ENCODE measurements at regions not wholly inside any gene's neighbourhood (a gene's known extent, or its start where the extent isn't known, plus 50 kb on each side); places are given as distances from the start of the nearest gene placed in this dataset.
"Not testable (repeated sequence)": the region's sequence is repeated elsewhere in the genome, so short reads cannot be mapped to it uniquely, and the experiment has no call there.

GRCh38 chr2:161067846-161068350 lies 92.3 kb upstream of the TANK start:
- DNase-seq (ENCODE audit: low spot score) = no peak

GRCh38 chr2:161068670-161069069 lies 91.6 kb upstream of the TANK start:
- DNase-seq (ENCODE audit: low spot score) = no peak

DNA sequence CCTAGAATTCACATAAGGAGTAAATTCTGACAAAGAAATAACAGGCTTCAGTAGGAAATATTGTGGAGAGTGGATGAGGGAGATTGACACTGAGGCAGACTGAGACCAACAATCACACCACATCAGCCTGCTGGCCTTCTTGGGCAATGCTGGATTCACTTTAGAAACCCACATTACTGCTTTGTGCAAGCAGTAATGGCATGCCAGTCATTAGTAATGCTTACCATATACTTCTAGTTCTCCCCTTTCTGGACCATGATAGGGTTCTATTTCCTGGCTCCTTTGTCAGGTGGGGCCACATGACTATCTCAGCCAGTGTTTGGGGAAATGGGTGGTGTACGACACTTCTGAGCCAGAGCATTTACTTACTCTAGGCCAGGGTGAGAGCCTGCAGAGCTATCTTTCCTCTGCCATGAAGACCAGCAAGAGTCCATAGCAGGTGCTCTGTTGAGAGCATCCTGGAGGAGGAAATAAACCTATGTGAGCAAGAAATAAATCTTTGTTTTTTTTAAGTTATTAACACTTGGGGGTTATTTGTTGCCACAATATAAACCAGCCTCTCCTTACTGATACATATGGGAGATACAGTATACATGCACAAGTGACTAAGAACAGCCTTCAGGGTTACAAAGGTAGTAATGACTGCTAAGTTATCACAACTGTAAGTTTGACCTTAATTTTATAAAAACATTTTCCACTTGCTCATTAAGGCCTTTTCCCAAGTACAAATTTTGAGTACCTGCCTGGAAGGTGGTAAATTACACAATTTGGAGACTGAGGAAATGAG lies 89.3 kb upstream of the TANK start:
- DNase-seq (ENCODE audit: low spot score) = no peak

- not testable (repeated sequence) for DNase-seq (ENCODE audit: low spot score)
Measured at GRCh38 chr2:161072436-161072835, 87.8 kb upstream of the TANK start.

GRCh38 chr2:161075701-161076100 lies 84.5 kb upstream of the TANK start:
- DNase-seq (ENCODE audit: low spot score) = no peak

DNA sequence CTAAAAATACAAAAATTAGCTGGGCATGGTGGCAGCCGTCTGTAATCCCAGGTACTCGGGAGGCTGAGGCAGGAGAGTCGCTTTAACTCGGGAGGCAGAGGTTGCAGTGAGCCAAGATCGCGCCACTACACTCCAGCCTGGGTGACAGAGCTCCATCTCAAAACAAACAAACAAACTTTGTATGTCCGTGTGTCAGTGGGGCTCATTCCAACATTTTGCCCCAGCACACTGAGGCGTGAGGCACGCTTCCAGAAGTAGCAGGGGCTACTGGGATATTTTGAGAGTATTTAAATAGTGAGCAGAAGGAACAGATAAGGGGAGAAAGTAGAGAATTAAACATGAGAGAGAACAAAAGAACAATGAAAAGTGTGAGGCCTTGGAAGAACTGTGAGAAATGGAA lies 83.3 kb upstream of the TANK start:
- no peak for DNase-seq (ENCODE audit: low spot score)

DNA sequence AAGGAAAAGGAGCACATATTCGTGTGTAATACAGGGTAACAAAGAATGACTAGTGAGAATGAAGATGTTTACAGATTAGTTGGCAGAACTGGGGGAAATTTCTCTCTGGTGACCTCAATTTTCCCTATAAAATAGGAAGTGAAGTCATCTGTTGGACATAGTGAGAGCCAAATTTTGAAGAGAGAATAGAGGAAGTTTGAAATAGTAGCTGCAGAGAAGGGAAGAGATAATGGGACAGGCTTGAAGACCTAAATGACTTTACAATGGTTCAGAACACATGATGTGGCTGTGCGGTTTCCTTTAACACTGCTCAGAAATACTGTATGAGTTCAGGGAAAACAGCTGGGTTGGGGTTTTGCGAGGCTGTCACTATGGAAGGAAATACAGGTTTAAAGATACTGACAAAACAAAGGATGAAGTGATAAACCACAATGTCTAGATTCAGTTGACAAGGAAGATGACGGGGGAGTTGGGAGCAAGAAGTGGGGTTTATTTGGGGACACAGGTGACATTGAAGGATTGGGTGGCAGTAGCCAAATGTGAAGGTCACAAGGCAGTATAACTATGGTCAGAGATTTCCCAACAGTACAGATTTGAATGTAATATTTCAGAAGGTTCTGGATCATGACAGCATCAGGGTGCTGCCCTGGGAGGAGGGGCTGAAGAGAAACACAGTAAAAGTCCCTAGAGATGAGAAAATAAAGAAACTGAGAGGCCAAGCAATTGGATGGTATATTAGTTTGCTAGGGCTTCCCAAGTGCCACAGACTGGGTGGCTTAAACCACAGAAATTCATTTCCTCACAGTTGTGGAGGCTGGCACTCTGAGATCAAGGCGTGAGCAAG lies 82.6 kb upstream of the TANK start:
- no peak for DNase-seq (ENCODE audit: low spot score)

- DNase-seq (ENCODE audit: low spot score) = no peak
Measured at GRCh38 chr2:161078211-161078539, 82.1 kb upstream of the TANK start.

DNA sequence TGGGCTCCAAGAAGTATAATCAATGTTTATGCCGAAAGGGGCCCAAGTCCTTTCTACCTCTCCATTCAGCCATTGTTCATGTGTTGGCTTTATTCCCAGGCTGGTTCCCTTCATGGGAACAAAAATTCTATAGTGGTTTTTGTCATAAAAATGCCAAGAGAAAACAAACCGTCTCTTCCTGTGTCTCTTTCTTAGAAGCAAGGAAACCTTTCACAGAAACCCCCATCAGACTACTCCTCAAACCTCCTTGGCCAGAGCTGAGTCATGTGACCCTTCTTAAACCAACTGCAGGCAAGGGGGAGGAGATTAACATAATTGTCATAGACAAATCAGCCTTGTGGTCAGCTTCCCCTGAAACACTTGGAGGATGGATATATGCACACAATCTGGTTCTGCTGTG lies 75.1 kb upstream of the TANK start:
- DNase-seq (ENCODE audit: low spot score) = no peak

GRCh38 chr2:161088658-161089350 lies 71.4 kb upstream of the TANK start:
- DNase-seq (ENCODE audit: low spot score) = no peak

DNA sequence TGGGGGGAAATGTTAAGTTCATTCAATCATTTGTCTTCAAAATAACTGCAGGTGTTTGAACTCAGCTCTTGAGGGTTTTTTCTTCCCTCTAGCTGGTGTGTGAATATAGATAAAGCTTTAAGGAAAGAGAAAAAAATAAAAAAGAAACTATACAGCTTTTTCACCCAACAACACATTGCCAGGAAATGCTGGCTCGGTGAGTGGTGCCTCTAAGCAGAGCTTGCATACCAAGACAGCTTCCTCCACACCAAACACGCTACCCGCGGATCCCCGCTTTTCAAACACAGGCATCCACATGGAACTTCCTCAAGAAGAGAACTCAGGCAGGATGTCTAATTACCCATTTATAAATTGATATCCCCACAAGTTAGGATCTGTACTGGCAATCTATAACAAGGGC lies 69.8 kb upstream of the TANK start:
- DNase-seq (ENCODE audit: low spot score) = no peak

DNA sequence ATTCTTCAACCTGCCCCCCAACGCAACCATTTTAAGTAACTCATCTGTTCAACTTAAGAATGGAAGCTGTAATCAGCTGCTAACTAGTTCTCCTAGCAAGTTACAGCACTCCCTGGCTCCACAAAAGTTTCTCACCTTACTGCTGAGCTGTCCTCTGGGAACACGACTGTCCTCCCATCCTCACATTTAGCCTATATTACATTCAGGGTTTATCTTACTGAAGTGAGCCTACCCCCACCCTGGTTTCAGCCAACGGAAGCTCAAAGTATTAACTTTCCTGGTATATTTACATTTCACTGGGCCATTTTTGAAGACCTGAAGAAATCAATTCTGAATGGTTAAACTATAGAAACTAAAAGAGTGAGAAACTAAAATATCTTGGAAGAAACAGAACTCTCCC lies 64.9 kb upstream of the TANK start:
- no peak for DNase-seq (ENCODE audit: low spot score)

- DNase-seq (ENCODE audit: low spot score) = no peak
Measured at GRCh38 chr2:161096336-161096735, 63.9 kb upstream of the TANK start.

DNA sequence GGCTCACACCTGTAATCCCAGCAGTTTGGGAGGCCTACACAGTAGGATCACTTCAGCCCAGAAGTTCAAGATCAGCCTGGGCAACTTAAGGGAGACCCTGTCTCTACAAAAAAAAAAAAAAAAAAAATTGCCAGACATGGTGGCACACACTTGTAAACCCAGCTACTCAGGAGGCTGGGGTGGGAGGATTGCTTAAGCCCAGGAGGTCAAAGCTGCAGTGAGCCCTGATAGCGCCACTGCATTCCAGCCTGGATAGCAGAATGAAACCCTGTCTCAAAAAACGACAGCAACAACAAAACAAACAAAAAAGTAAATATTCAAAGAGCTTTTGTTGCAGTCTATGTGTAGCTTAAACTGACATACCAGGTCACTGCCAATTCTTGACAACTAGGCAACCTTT lies 63.1 kb upstream of the TANK start:
- DNase-seq (ENCODE audit: low spot score) = no peak

DNA sequence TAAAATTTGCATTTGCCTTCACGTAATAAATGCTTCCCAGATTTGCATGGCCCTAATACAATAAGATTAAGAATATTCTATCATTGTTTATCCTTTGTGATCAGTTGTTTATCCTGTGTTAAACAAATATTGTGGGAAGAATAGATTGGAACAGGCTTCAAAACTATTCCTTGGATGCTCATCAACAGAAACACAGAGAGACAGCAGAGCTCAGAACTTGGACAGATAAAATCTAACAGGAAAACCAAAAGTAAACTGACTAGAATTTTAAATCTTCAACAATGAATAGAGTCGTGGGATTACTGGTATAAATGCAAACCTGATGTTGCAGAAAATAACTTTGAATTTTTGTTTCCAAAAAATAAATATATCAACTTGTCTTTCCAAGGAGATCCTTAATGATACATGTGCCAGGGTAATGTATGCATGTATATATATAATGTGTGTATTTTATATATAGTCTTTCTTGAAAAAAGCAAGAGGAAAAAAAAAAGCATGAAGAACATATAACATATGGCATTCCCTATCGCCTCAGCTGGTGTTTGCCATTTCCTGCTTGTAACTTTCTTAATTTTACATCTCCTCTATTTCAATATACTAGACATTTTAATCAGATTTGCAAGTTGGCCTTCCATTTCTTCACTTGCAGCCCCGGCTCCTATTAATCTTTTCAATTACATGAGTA lies 59.9 kb upstream of the TANK start:
- DNase-seq (ENCODE audit: low spot score) = no peak

DNA sequence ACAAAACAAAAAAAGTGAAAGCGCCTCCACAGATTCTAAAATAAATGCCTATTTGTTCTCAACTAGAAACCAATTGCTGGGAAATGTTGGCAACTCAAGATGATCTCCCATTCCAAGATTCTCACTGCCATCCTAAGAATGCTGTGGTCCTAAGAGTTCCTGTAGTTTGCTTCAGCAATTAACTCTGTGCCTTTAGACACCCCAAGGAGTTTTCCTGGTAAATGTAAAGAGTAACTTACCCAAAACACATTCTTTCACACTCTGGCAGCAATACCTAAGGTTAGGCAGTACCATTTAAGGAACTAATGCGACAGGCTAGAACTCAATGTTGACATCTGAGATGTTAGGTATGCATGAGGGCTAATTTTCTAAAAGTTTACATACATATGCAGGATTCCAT lies 58.8 kb upstream of the TANK start:
- no peak for DNase-seq (ENCODE audit: low spot score)

GRCh38 chr2:161102770-161103450 lies 57.3 kb upstream of the TANK start:
- peak; percentile 41 for DNase-seq (ENCODE audit: low spot score)

DNA sequence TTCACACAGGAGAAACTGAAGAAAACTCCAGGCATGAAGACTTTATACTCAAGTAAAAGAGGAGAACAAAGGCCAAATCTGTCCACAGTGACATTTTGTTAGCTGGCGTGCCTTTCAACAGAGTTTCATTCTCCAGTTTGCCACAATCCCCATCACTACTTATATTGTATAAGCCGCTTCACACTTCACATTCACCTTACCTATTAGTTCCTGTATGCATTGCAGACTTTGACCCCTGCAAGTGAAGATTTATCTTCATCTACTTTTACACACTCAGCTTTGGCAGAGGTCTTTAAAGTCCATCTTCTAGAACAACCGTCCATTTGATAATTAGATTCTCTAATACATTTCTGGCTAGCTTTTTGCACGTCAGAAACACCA lies 56.8 kb upstream of the TANK start:
- DNase-seq (ENCODE audit: low spot score) = peak; percentile 4

DNA sequence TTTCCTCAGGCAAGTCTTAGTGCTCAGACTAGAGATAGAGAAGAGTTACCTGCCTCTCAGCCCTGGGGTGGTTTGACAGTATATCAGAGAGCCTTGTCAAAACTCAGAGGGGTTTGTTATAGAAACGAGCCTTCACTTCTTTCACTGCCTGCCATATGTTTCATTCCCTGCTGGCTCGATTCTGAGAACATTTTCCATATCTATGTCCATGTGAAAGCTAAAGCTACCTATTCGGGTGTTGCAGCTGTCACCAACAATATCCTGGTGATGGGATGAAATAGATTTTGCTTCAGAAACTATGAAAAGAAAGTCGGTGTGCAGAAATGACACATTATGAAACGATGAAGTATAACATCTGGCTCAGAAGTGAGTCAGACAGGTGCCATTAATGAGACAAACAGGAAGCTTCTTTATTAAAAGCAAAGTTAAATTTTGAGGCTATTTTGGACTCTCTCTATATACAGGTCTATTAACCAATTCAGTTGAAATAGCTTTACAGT lies 56.1 kb upstream of the TANK start:
- no peak for DNase-seq (ENCODE audit: low spot score)

GRCh38 chr2:161107265-161107664 lies 53.0 kb upstream of the TANK start:
- no peak for DNase-seq (ENCODE audit: low spot score)

Data from LoVo (cell line).